Naive thymus-derived CD4-positive, alpha-beta T cell (primary cell): ENCODE measurements at regions not wholly inside any gene's neighbourhood (a gene's known extent, or its start where the extent isn't known, plus 50 kb on each side); places are given as distances from the start of the nearest gene placed in this dataset.

Experiments used
- ATAC-seq: fragments of 150-1000 bp; cut with Tn5 transposase; 2 replicates; pipeline ENCODE4 v1.10.0; 2021; ENCODE audit warnings: mild to moderate bottlenecking, moderate library complexity
- CTCF ChIA-PET: fragments of 350-600 bp; sonication (Branson Sonifier 250); formaldehyde crosslinking; loops from one replicate; lab custom pipeline; 2021; ENCODE audit warnings: antibody characterized with exemption; lab: Charles Lee
- POLR2A ChIA-PET: fragments of 350-600 bp; sonication (Branson Sonifier 250); formaldehyde crosslinking; loops from one replicate; lab custom pipeline; 2021; ENCODE audit warnings: antibody characterized with exemption, inconsistent platforms; lab: Charles Lee
- DNase-seq, 9 donors: peaks; one replicate each; pipeline versions ENCODE4 v3.0.0 to v3.0.0-alpha.2; 2020 to 2022; ENCODE audit warnings: mixed read lengths in 1 of 9
- H3K27ac ChIP-seq: one replicate; pipeline ENCODE4 v1.7.0; 2013; ENCODE audit warnings: mild to moderate bottlenecking, low read depth, low read length, moderate library complexity
- H3K27me3 ChIP-seq, 2 donors: one replicate each; pipeline ENCODE4 v1.7.0; 2013; ENCODE audit warnings: low read length in 2 of 2, mild to moderate bottlenecking in 2 of 2, moderate library complexity in 2 of 2; ENCODE audit not compliant: control insufficient read depth in 2 of 2, insufficient read depth in 2 of 2
- H3K36me3 ChIP-seq, 3 experiments: 1 replicate in 2 of 3; 2 replicates in 1 of 3; pipeline ENCODE4 v1.7.0; 2013; ENCODE audit warnings: low read length in 3 of 3, mild to moderate bottlenecking in 3 of 3, moderate library complexity in 1 of 3; ENCODE audit not compliant: insufficient read depth in 3 of 3, control insufficient read depth in 2 of 3
- H3K4me1 ChIP-seq, 2 donors: one replicate each; pipeline ENCODE4 v1.7.0; 2013; ENCODE audit warnings: low read length in 2 of 2, mild to moderate bottlenecking in 2 of 2, moderate library complexity in 1 of 2; ENCODE audit not compliant: control insufficient read depth in 2 of 2, insufficient read depth in 2 of 2
- H3K4me3 ChIP-seq: 2 replicates; pipeline ENCODE4 v1.7.0; 2013; ENCODE audit warnings: mild to moderate bottlenecking, low read length
- H3K9me3 ChIP-seq, 3 experiments: 1 replicate in 2 of 3; 2 replicates in 1 of 3; pipeline ENCODE4 v1.7.0; 2013; ENCODE audit warnings: low read length in 3 of 3; ENCODE audit not compliant: control insufficient read depth in 2 of 3
- H3K27ac Mint-ChIP-seq, 9 donors: one replicate each; pipeline ENCODE4 v1.8.0; 2020 to 2022; ENCODE audit warnings: mixed read lengths in 9 of 9, mild to moderate bottlenecking in 8 of 9, moderate library complexity in 5 of 9, inconsistent platforms in 2 of 9
- H3K27me3 Mint-ChIP-seq, 5 donors: one replicate each; pipeline ENCODE4 v1.8.0; 2021 to 2022; ENCODE audit warnings: mixed read lengths in 5 of 5, mild to moderate bottlenecking in 1 of 5
- H3K36me3 Mint-ChIP-seq, 5 donors: one replicate each; pipeline ENCODE4 v1.8.0; 2020 to 2022; ENCODE audit warnings: mixed read lengths in 5 of 5, mild to moderate bottlenecking in 3 of 5, inconsistent platforms in 1 of 5
- H3K4me1 Mint-ChIP-seq, 7 donors: one replicate each; pipeline ENCODE4 v1.8.0; 2020 to 2022; ENCODE audit warnings: mixed read lengths in 7 of 7, mild to moderate bottlenecking in 3 of 7, inconsistent platforms in 1 of 7
- H3K4me3 Mint-ChIP-seq, 10 donors: one replicate each; pipeline ENCODE4 v1.8.0; 2020 to 2022; ENCODE audit warnings: mild to moderate bottlenecking in 10 of 10, mixed read lengths in 10 of 10, moderate library complexity in 6 of 10, inconsistent platforms in 2 of 10
- H3K9me3 Mint-ChIP-seq, 11 donors: one replicate each; pipeline ENCODE4 v1.8.0; 2020 to 2022; ENCODE audit warnings: mixed read lengths in 11 of 11, mild to moderate bottlenecking in 4 of 11, inconsistent platforms in 1 of 11, moderate library complexity in 1 of 11
- intact Hi-C, 2 donors: fragments of 100-400 bp; cut with micrococcal nuclease; formaldehyde crosslinking; loops; one replicate each; pipeline ENCODE4 v1.15.1; 2023

GRCh38 chr10:96772196-96772595, 51.9 kb upstream of the PIK3AP1 start:
- Histone ChIP-seq H3K4me3 (no peak overlapping the region), H3K9me3 (no peaks in the 10 kb centered on the region), H3K36me3 (no peaks in the 10 kb centered on the region), H3K4me1 (no peaks in the 10 kb centered on the region), H3K27me3 (no peaks in the 10 kb centered on the region), H3K27ac (no peak overlapping the region)
- H3K36me3 Mint-ChIP-seq: peaks cover 0 to 9% (median 0%) of the 10 kb centered on the region in 5 donors
- intact Hi-C loops: no loop called here
- peaks cover 0 to 2% (median 0%) of the 10 kb centered on the region in 7 donors for H3K4me1 Mint-ChIP-seq
- no peak overlapping the region for H3K27ac Mint-ChIP-seq
- ATAC-seq (no peak), DNase-seq (no peak)
- peaks cover 0 to 6% (median 0%) of the 10 kb centered on the region in 5 donors for H3K27me3 Mint-ChIP-seq
- peaks cover 0 to 17% (median 9%) of the 10 kb centered on the region in 11 donors for H3K9me3 Mint-ChIP-seq
- CTCF ChIA-PET: no interaction called here
- POLR2A ChIA-PET: no interaction called here
- H3K4me3 Mint-ChIP-seq: no peak overlapping the region

GRCh38 chr10:96770987-96771386, 50.7 kb upstream of the PIK3AP1 start:
- intact Hi-C loops: no loop called here

More at GRCh38 chr10:96770987-96771386, 50.7 kb upstream of the PIK3AP1 start:
- H3K27ac ChIP-seq: no peak overlapping the region
- Mint-ChIP-seq H3K4me3 (no peak overlapping the region), H3K4me1 (peaks cover 0 to 2% (median 0%) of the 10 kb centered on the region in 7 donors), H3K36me3 (peaks cover 0 to 9% (median 0%) of the 10 kb centered on the region in 5 donors), H3K9me3 (peaks cover 0 to 17% (median 9%) of the 10 kb centered on the region in 11 donors), H3K27me3 (peaks cover 0 to 6% (median 0%) of the 10 kb centered on the region in 5 donors), H3K27ac (no peak overlapping the region)
- DNase-seq: no peak
- CTCF ChIA-PET: interaction anchor here (0.6 kb wide), 1 partner anchor 933 kb away, joined by 3 read pairs; no protein-coding TSS in a partner anchor
- no peak overlapping the region for H3K4me3 ChIP-seq
- no peaks in the 10 kb centered on the region for H3K27me3 ChIP-seq
- no peaks in the 10 kb centered on the region for H3K36me3 ChIP-seq
- no peak for ATAC-seq
- H3K4me1 ChIP-seq: no peaks in the 10 kb centered on the region
- H3K9me3 ChIP-seq: no peaks in the 10 kb centered on the region
- POLR2A ChIA-PET: no interaction called here
